Upper lobe of right lung (tissue), 1 donor: ENCODE measurements at regions not wholly inside any gene's neighbourhood (a gene's known extent, or its start where the extent isn't known, plus 50 kb on each side); places are given as distances from the start of the nearest gene placed in this dataset.

Experiments used
- ATAC-seq: fragments of 200-7000 bp; cut with Tn5 transposase; one replicate; pipeline ENCODE4 v1.9.1; 2020; ENCODE audit warnings: mild to moderate bottlenecking, moderate library complexity
- DNase-seq: peaks from one replicate; pipeline ENCODE4 v3.0.0-alpha.2; 2020
- H3K27ac ChIP-seq: fragments of 200-600 bp; one replicate; pipeline ENCODE4 v1.8.0; 2022
- H3K27me3 ChIP-seq: fragments of 200-600 bp; one replicate; pipeline ENCODE4 v1.8.0; 2022; ENCODE audit warnings: mild to moderate bottlenecking
- H3K36me3 ChIP-seq: fragments of 200-600 bp; one replicate; pipeline ENCODE4 v1.8.0; 2022
- H3K4me1 ChIP-seq: fragments of 200-600 bp; one replicate; pipeline ENCODE4 v1.8.0; 2022
- H3K4me3 ChIP-seq: fragments of 200-600 bp; one replicate; pipeline ENCODE4 v1.8.0; 2022; ENCODE audit warnings: mild to moderate bottlenecking
- H3K9me3 ChIP-seq: fragments of 200-600 bp; one replicate; pipeline ENCODE4 v1.8.0; 2022
- intact Hi-C: fragments of 100-400 bp; cut with DNase I; formaldehyde crosslinking; loops from one replicate; pipeline ENCODE4 v1.11.0; 2022
- TF ChIP-seq, protein P1 (sequence below): fragments of 200-600 bp; IDR thresholded peaks from one replicate; pipeline ENCODE4 v1.8.0; 2022; ENCODE audit warnings: antibody characterized with exemption
- donor health status: DM: no; HTN: yes; CAD: no; lungs with severe emphysema.

- H3K27ac ChIP-seq: no peak overlapping the region
- H3K36me3 ChIP-seq: no peaks in the 10 kb centered on the region
- TF ChIP-seq, protein P1, sequence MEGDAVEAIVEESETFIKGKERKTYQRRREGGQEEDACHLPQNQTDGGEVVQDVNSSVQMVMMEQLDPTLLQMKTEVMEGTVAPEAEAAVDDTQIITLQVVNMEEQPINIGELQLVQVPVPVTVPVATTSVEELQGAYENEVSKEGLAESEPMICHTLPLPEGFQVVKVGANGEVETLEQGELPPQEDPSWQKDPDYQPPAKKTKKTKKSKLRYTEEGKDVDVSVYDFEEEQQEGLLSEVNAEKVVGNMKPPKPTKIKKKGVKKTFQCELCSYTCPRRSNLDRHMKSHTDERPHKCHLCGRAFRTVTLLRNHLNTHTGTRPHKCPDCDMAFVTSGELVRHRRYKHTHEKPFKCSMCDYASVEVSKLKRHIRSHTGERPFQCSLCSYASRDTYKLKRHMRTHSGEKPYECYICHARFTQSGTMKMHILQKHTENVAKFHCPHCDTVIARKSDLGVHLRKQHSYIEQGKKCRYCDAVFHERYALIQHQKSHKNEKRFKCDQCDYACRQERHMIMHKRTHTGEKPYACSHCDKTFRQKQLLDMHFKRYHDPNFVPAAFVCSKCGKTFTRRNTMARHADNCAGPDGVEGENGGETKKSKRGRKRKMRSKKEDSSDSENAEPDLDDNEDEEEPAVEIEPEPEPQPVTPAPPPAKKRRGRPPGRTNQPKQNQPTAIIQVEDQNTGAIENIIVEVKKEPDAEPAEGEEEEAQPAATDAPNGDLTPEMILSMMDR: no peak
- no peak overlapping the region for H3K4me3 ChIP-seq
- no peak for DNase-seq
- H3K4me1 ChIP-seq: no peaks in the 10 kb centered on the region
- no peaks in the 10 kb centered on the region for H3K27me3 ChIP-seq
- no peaks in the 10 kb centered on the region for H3K9me3 ChIP-seq
- no peak for ATAC-seq
- intact Hi-C loops: no loop called here
These were observed 2436.5 kb downstream of the PCDH9 start for GRCh38 chr13:64793592-64793991.

DNA sequence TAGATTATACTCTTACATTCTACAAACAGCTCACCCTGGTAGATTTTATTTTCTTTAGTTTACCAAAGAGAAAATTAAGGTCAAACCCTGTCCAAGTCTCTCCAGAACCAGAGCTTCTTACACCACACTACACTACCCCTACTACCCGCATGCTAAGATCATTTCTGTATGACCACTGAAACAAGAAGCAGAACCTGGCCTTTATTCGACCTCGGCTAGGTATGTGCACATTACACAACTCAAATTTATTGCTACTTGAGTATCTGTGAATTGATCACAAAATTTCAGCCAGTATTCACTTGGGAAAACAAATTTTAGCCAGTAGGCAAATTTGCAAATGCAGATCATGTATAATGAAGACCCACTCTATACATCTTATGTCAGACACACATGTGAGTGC is 2437.0 kb downstream of the PCDH9 start:
- no peak for ATAC-seq

DNA sequence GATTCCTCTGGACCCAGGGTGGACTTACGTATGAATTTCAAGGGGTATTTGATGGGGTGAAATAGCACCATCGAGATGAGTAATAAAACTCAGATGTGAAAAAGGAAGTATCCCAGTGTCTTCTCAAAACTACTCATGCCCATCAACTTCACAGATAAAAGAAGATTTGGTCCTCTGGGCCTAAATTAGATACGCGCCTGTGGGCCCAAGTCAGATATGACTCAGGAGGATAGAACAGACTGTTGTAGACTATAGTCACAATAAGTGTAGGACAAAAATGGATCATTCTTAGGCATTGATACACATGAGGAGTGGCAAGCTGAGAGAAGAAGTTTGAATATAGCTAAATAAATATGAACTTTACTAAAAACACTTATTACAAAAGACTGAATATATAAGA is 2438.8 kb downstream of the PCDH9 start:
- TF ChIP-seq, protein P1: no peak
- intact Hi-C loops: no loop called here
- no peaks in the 10 kb centered on the region for H3K27me3 ChIP-seq

More for the DNA sequence above, 2437.0 kb downstream of the PCDH9 start:
- Histone ChIP-seq H3K9me3 (no peaks in the 10 kb centered on the region), H3K27me3 (no peaks in the 10 kb centered on the region), H3K4me3 (no peak overlapping the region), H3K36me3 (no peaks in the 10 kb centered on the region), H3K27ac (no peak overlapping the region), H3K4me1 (no peaks in the 10 kb centered on the region)
- intact Hi-C loops: no loop called here
- TF ChIP-seq, protein P1: no peak
- no peak for DNase-seq

GRCh38 chr13:64782466-64782865 is 2447.7 kb downstream of the PCDH9 start:
- intact Hi-C loops: no loop called here
- ATAC-seq (no peak), DNase-seq (no peak)
- no peak overlapping the region for H3K27ac ChIP-seq
- no peak overlapping the region for H3K4me3 ChIP-seq
- TF ChIP-seq, protein P1: no peak
- H3K36me3 ChIP-seq: no peaks in the 10 kb centered on the region
- H3K9me3 ChIP-seq: no peaks in the 10 kb centered on the region
- H3K4me1 ChIP-seq: no peaks in the 10 kb centered on the region
- H3K27me3 ChIP-seq: no peaks in the 10 kb centered on the region

More for the DNA sequence above, 2438.8 kb downstream of the PCDH9 start:
- Histone ChIP-seq H3K9me3 (no peaks in the 10 kb centered on the region), H3K4me3 (no peak overlapping the region), H3K36me3 (no peaks in the 10 kb centered on the region), H3K4me1 (no peaks in the 10 kb centered on the region), H3K27ac (no peak overlapping the region)
- ATAC-seq (no peak), DNase-seq (no peak)

DNA sequence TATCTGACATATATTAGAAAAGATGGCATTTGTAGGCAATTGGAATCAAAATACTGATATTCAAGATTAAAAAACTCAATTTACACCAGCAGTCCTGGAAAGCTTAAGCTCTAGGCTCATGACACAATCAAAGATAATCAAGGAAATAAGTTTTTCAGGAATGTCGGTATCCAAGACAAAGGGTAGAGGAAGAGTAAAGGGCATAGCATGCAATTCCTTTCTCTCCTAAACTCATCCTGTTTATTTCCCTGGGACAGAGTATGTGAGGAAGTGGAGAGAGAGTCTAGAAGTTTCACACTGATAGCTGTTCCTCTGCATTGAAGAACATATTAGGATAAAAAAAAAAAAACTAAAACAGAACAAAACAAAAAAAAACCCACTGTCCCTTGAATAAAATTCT is 2452.1 kb downstream of the PCDH9 start:
- Histone ChIP-seq H3K4me3 (no peak overlapping the region), H3K27me3 (no peaks in the 10 kb centered on the region), H3K36me3 (no peaks in the 10 kb centered on the region), H3K9me3 (no peaks in the 10 kb centered on the region), H3K4me1 (no peaks in the 10 kb centered on the region), H3K27ac (no peak overlapping the region)
- ATAC-seq (no peak), DNase-seq (no peak)
- intact Hi-C loops: no loop called here
- TF ChIP-seq, protein P1: no peak

GRCh38 chr13:64774915-64775314 is 2455.2 kb downstream of the PCDH9 start:
- TF ChIP-seq, protein P1: no peak
- DNase-seq (no peak), ATAC-seq (no peak)
- Histone ChIP-seq H3K27me3 (no peaks in the 10 kb centered on the region), H3K4me3 (no peak overlapping the region), H3K27ac (no peak overlapping the region), H3K36me3 (no peaks in the 10 kb centered on the region), H3K4me1 (no peaks in the 10 kb centered on the region), H3K9me3 (no peaks in the 10 kb centered on the region)
- intact Hi-C loops: no loop called here
